Activated CD8-positive, alpha-beta memory T cell treated with anti-CD3 and anti-CD28 coated beads, Interleukin-2, amount 10 ng/mL, durations not matched to agents 7 days and 5 days (primary cell): ENCODE measurements at regions not wholly inside any gene's neighbourhood (a gene's known extent, or its start where the extent isn't known, plus 50 kb on each side); places are given as distances from the start of the nearest gene placed in this dataset.
"Not testable (repeated sequence)": the region's sequence is repeated elsewhere in the genome, so short reads cannot be mapped to it uniquely, and the experiment has no call there.

ENCODE experiments used
- ATAC-seq: fragments of 150-1000 bp; cut with Tn5 transposase; one replicate; pipeline ENCODE4 v1.10.0; 2021; ENCODE audit warnings: moderate library complexity
- CTCF ChIA-PET: fragments of 350-600 bp; sonication (Branson Sonifier 250); formaldehyde crosslinking; loops from one replicate; lab custom pipeline; 2021; ENCODE audit warnings: antibody characterized with exemption; lab: Charles Lee
- DNase-seq: peaks from one replicate; pipeline ENCODE4 v3.0.0-alpha.2; 2020
- H3K27ac Mint-ChIP-seq: one replicate; pipeline ENCODE4 v1.8.0; 2021; ENCODE audit warnings: mild to moderate bottlenecking, mixed read lengths
- H3K27me3 Mint-ChIP-seq: one replicate; pipeline ENCODE4 v1.8.0; 2021; ENCODE audit warnings: mixed read lengths
- H3K36me3 Mint-ChIP-seq: one replicate; pipeline ENCODE4 v1.8.0; 2021; ENCODE audit warnings: mild to moderate bottlenecking, mixed read lengths
- H3K4me1 Mint-ChIP-seq: one replicate; pipeline ENCODE4 v1.8.0; 2021; ENCODE audit warnings: mixed read lengths
- H3K4me3 Mint-ChIP-seq: one replicate; pipeline ENCODE4 v1.8.0; 2021; ENCODE audit warnings: mild to moderate bottlenecking, moderate library complexity, mixed read lengths
- H3K9me3 Mint-ChIP-seq: one replicate; pipeline ENCODE4 v1.8.0; 2022; ENCODE audit warnings: low read depth, mixed read lengths

DNA sequence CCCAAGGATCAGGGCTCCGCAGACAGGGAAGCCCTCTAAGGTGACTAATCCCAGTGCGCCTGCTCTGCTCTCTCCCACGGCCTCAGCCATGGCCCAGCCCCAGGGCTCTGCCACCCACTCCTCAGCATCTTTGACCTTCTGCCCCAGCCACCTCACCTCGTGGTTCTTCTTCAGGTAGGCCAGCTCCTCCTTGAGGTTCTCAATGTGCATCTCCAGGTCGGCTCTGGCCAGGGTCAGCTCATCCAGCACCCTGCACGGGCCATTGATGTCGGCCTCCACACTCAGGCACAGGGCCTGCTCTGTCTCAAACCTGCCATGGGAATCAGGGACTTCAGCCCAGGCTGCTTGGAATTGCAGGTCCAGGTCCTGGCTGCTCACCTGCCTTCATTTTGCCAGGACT, 128.4 kb downstream of the TNFRSF13B start:
- H3K27me3 Mint-ChIP-seq, ATAC-seq, CTCF ChIA-PET, H3K27ac Mint-ChIP-seq, H3K36me3 Mint-ChIP-seq, DNase-seq, H3K9me3 Mint-ChIP-seq, H3K4me1 Mint-ChIP-seq, H3K4me3 Mint-ChIP-seq: not testable (repeated sequence)

DNA sequence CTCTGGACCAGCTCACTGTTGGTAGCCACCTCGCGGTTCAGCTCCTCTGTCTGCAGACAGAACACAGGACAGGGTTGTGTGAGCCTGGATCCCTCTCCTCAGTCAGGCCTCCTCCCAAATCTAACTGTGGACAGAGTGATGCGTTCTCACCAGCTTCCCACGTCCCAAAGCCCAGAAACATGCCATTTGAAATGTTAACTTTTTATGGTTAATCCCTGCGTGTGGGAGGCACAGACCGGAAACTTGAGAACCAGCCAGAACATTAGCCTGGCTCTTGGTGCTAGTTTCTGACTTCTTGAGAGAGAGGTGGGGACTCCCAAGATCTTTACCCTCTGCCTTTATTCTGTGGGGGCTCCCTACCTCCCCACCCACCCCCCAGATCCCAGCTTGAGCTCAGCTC, 129.6 kb downstream of the TNFRSF13B start:
- CTCF ChIA-PET, ATAC-seq, H3K4me1 Mint-ChIP-seq, H3K9me3 Mint-ChIP-seq, H3K4me3 Mint-ChIP-seq, H3K27me3 Mint-ChIP-seq, H3K36me3 Mint-ChIP-seq, DNase-seq, H3K27ac Mint-ChIP-seq: not testable (repeated sequence)

DNA sequence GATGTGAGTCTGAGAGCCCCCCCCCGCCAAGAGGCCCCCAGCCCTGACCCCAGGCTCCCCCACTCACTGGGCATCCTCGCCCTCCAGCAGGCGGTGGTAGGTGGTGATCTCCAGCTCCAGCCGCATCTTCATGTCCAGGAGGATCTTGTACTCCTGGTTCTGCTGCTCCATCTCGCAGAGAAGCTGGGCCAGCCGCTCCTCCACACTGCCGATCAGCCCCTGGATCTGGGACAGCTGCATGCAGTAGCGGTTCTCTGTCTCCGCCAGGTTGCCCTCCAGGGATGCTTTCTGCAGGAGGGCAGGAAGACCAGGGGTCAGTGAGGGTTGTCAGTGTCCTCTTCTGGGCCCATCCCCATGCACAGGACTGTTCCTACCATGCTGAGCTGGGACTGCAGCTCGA, 130.0 kb downstream of the TNFRSF13B start:
- H3K27ac Mint-ChIP-seq, H3K4me1 Mint-ChIP-seq, ATAC-seq, H3K9me3 Mint-ChIP-seq, H3K27me3 Mint-ChIP-seq, CTCF ChIA-PET, H3K4me3 Mint-ChIP-seq, DNase-seq, H3K36me3 Mint-ChIP-seq: not testable (repeated sequence)

DNA sequence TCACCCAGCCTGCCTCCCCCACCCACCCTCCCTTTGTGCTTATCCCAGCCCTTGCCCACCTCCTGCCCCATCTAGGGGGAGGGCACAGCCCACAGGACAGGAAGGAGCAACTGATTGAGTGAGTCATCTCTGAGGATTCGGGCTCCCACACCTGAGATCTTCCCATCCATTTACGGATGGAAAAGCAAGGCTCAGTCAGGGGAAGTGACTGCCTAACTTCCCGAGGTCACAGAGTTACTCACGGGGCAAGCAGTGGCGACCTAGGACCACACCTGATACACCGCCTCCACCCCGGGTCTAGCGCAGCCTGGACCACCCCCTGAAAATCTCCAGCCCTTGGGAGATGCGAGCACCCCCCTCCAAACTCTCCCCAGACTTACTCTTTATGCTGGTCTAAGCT, 131.7 kb downstream of the TNFRSF13B start:
- CTCF ChIA-PET, H3K4me3 Mint-ChIP-seq, H3K27me3 Mint-ChIP-seq, H3K27ac Mint-ChIP-seq, DNase-seq, H3K4me1 Mint-ChIP-seq, H3K9me3 Mint-ChIP-seq, ATAC-seq, H3K36me3 Mint-ChIP-seq: not testable (repeated sequence)

DNA sequence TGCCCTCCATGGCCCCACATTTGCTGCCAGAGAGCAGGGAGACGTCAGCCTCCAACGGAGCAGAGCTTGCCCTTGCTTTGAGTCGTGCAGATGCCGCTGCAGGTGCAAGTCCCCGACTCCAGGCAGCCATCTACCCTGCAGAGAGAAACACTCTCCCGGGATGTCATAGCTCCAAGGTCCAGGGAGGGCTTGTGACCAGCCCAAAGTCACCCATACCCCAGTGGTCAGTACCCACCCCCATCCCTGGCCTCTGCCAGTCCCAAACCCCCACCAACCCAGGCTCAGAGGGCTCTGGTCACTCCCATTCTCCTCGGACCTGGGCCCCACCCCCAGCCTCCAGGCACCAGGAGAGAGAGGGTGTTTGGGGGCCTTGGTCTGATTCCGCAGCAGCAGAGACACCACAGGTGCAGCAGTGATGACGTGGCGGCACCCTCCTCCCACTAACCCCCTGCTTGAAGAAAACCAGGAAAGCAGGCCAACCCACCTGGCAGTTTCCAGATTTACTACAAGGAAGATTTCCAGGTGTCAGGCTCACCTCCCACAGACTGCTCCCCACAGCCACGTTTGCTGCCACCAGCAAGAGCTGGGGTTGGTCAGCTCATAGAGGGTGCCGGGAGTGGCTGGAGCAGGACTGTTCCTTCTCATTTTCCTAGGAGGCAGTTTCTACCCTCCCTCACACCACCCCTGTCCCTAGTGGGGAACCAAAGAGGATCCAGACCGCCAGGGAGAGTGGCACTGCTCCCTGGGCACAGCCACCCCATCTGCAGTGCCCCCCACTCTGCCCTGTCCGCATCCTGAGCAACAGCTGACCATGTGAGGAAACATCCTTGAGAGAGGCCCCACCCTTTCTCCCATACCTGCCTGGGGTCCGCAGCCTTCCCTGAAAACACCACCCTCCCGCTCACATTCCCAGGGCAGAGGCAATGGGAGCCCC, 132.4 kb downstream of the TNFRSF13B start:
- H3K4me1 Mint-ChIP-seq, H3K9me3 Mint-ChIP-seq, H3K36me3 Mint-ChIP-seq, H3K4me3 Mint-ChIP-seq, DNase-seq, CTCF ChIA-PET, H3K27ac Mint-ChIP-seq, H3K27me3 Mint-ChIP-seq, ATAC-seq: not testable (repeated sequence)

DNA sequence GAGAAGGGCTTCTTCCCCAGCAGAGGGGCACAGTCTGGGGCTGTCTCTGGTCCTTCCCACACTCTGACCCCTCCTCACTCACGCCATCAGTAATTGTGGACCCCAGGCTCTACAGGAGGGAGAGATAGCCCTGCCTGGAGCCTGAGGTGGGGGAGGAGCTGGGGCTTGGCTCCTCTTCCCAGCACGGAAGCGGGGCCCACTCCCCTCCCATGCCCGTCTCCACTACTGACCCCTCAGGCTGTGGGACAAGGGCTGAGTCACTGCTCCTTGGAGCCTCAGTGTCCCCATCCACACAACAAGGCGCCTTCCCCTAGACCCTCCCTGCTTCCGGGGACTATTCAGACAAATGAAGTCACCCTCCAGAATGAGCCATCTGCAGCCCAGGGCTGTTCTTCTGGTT, 133.1 kb downstream of the TNFRSF13B start:
- H3K27me3 Mint-ChIP-seq, ATAC-seq, H3K27ac Mint-ChIP-seq, DNase-seq, H3K4me1 Mint-ChIP-seq, CTCF ChIA-PET, H3K4me3 Mint-ChIP-seq, H3K9me3 Mint-ChIP-seq, H3K36me3 Mint-ChIP-seq: not testable (repeated sequence)

DNA sequence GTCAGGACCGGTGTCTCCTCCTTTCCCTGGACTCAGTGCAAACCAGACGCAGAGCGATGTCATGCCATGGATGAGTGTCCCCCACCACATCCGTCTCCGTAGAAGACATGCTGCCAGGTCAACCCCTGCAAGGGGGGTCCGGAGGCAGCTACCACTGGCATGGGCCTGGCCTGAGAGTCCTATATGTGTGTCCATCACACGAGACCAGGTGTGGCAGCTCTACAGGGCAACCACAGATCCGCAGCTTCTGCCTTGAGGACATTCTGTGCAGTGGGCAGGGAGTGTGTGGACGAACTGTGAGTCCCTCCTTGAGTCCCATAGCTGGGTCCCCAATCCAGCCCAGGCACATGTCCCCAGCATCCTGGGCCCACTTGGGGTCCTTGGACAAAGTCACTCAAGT, 133.6 kb downstream of the TNFRSF13B start:
- H3K27ac Mint-ChIP-seq, H3K27me3 Mint-ChIP-seq, ATAC-seq, H3K9me3 Mint-ChIP-seq, CTCF ChIA-PET, DNase-seq, H3K36me3 Mint-ChIP-seq, H3K4me1 Mint-ChIP-seq, H3K4me3 Mint-ChIP-seq: not testable (repeated sequence)

DNA sequence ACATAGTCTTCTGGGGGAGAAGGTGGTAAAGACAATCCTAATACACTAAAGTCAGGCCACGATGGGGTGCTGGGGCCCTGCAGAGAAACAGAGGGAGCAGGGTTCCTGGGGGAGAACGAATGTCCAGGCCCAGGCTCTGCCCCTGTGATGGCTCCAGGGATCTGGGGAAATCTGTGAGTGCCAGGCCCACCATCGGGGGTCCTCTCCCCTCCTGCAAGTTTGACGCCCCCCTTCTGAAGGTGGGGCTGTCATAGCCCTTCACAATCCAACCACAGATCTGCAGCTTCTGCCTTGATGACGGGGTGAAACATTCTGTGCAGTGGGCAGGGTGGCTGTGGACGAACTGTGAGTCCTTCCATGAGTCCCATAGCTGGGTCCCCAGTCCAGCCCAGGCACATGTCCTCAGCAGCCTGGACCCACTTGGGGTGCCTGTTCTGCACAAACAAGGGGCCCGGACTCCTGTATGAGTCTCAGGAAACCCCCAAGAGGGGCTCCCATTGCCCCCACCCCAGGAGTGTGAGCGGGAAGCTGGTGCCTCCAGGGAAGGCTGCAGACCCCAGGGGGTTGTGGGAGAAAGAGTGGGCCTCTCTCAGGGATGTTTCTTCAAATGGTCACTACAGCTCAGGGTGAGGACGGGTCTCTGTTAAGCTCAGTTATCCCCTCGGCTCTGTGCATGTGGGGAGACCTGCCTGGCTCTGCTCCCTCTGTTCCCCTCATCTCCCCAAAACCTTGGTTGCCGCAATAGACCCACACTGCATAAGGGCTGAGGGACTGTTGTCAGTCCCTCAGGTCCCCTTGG, 134.3 kb downstream of the TNFRSF13B start:
- CTCF ChIA-PET, H3K27ac Mint-ChIP-seq, H3K36me3 Mint-ChIP-seq, H3K27me3 Mint-ChIP-seq, H3K4me3 Mint-ChIP-seq, DNase-seq, H3K9me3 Mint-ChIP-seq, H3K4me1 Mint-ChIP-seq, ATAC-seq: not testable (repeated sequence)

DNA sequence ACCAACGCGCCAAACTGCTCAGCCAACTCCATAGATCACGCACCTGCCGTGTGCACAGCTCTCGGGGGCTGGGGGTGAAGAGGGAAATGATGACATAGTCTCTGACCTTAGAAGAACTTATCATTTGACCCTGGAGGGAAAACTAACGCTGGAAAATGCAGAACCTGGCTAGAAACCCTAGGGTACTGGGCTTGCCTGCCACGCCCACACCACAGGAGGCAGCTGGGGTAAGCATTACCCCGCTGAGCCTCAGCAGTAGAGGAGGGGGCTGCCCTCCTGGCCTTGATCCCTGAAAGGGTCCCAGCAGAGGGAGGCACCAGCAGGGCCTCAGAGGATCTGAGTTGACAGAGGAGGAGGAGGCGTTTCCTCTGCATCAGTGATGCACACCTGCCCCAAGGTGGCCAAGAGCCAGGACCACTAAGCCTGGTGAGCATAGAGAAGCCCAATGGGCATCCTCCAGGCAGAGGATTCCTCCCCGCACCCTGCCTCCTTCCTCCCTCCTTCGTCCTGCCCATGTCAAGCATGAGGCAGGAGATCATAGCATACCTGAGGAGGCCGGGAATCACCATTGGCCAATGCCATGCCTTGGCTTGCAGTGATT, 135.5 kb downstream of the TNFRSF13B start:
- H3K4me1 Mint-ChIP-seq, H3K9me3 Mint-ChIP-seq, CTCF ChIA-PET, H3K27me3 Mint-ChIP-seq, H3K27ac Mint-ChIP-seq, H3K36me3 Mint-ChIP-seq, ATAC-seq, H3K4me3 Mint-ChIP-seq, DNase-seq: not testable (repeated sequence)

DNA sequence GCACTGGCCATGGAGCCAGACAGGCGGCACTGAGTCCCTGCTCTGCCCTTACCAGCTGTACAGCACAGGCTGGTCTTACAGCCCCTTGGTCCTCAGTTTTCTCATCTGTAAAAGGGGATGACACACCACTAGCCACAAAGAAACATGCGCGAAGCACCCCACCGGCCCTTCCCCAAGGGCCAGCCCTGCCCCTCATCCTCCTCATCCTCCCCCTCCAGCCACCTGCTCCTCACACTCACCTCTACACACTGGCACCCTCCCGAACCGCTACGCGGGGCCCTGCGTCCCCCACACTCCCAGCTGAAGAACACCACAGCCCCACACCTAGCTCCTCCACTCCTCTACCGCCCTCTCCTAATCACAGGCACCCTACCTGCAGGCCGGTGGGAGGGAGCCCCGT, 138.4 kb downstream of the TNFRSF13B start:
- H3K4me3 Mint-ChIP-seq, H3K4me1 Mint-ChIP-seq, H3K27ac Mint-ChIP-seq, CTCF ChIA-PET, H3K27me3 Mint-ChIP-seq, H3K9me3 Mint-ChIP-seq, DNase-seq, H3K36me3 Mint-ChIP-seq, ATAC-seq: not testable (repeated sequence)

DNA sequence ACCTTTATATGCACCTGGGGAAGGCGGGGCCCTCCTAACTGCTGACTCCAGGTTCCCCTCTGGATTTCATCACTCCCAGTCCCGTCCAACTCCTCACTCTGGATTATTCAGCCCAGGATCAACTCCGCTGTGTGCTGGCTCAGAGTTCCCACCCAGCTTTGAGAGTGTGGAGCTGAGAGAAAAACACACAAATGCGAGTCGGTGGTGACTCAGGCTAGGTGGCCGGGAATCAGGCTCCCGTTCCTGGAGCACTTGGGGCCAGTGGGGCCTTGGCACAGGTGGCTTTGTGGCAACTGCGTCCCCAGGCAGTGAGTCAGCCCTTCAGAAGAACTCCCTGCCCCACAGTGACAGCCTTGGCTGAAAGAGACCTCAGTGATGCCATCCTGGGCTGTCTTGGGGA, 139.1 kb downstream of the TNFRSF13B start:
- H3K27me3 Mint-ChIP-seq, H3K4me3 Mint-ChIP-seq, H3K9me3 Mint-ChIP-seq, CTCF ChIA-PET, H3K36me3 Mint-ChIP-seq, H3K4me1 Mint-ChIP-seq, ATAC-seq, DNase-seq, H3K27ac Mint-ChIP-seq: not testable (repeated sequence)

DNA sequence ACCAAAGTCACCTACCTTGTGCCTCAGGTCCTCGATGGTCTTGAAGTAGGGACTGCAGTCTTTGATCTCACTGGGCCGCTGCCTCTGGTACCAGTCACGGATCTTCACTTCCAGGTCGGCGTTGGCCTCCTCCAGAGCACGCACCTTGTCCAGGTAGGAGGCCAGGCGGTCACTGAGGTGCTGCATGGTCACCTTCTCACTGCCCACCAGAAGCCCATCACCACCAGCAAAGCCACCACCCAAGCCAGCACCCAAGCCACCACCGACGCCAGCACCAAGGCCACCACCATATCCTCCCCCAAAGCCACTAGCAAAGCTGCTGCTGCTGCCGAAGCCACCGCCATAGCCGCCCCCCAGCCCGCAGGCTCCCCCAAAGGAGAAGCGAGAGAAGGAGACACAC, 139.7 kb downstream of the TNFRSF13B start:
- CTCF ChIA-PET, H3K9me3 Mint-ChIP-seq, H3K36me3 Mint-ChIP-seq: not testable (repeated sequence)

DNA sequence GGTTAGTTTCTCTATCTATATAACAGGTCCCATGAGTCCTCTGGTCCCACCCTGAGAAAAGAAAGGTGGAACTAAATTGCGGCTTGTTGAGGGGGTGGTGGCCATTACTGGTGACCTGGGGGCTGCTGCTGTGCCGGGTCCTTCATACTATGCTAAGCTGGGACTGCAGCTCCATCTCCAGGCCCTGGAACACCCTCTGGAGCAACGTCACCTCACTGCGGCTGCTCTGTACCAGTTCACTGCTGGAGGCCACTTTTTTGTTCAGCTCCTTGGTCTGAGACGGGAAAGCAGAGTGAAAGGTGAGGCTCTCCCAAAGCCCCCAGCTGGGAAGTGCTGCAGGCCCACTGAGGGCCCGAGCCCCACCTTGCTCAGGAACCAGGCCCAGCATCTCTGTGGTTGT, 140.7 kb downstream of the CCDC144A start:
- H3K4me3 Mint-ChIP-seq, H3K4me1 Mint-ChIP-seq, H3K27me3 Mint-ChIP-seq, ATAC-seq, CTCF ChIA-PET, DNase-seq, H3K27ac Mint-ChIP-seq, H3K9me3 Mint-ChIP-seq, H3K36me3 Mint-ChIP-seq: not testable (repeated sequence)

More for the DNA sequence above, 139.7 kb downstream of the TNFRSF13B start:
- DNase-seq, H3K4me3 Mint-ChIP-seq, H3K27me3 Mint-ChIP-seq, H3K4me1 Mint-ChIP-seq, H3K27ac Mint-ChIP-seq, ATAC-seq: not testable (repeated sequence)
